ENCODE measurements at regions not wholly inside any gene's neighbourhood (a gene's known extent, or its start where the extent isn't known, plus 50 kb on each side); places are given as distances from the start of the nearest gene placed in this dataset.

- no peak for DNase-seq (ENCODE audit: low spot score)
These were observed 101.6 kb upstream of the FOXF1 start for GRCh38 chr16:86408685-86409084.

- DNase-seq (ENCODE audit: low spot score): no peak
These were observed 100.2 kb upstream of the FOXF1 start for GRCh38 chr16:86410081-86410480.

- DNase-seq (ENCODE audit: low spot score): no peak
These were observed 99.8 kb upstream of the FOXF1 start for GRCh38 chr16:86410529-86410928.

- no peak for DNase-seq (ENCODE audit: low spot score)
These were observed 98.4 kb upstream of the FOXF1 start for GRCh38 chr16:86411897-86412296.

GRCh38 chr16:86414991-86415740, 95.2 kb upstream of the FOXF1 start:
- no peak for DNase-seq (ENCODE audit: low spot score)

GRCh38 chr16:86418981-86419380, 91.3 kb upstream of the FOXF1 start:
- no peak for DNase-seq (ENCODE audit: low spot score)

GRCh38 chr16:86419518-86419917, 90.8 kb upstream of the FOXF1 start:
- DNase-seq (ENCODE audit: low spot score): no peak

GRCh38 chr16:86421995-86422394, 88.3 kb upstream of the FOXF1 start:
- DNase-seq (ENCODE audit: low spot score): no peak

- DNase-seq (ENCODE audit: low spot score): peak; percentile 47
These were observed 85.9 kb upstream of the FOXF1 start for GRCh38 chr16:86424398-86424797.

- no peak for DNase-seq (ENCODE audit: low spot score)
These were observed 85.3 kb upstream of the FOXF1 start for GRCh38 chr16:86424985-86425384.

GRCh38 chr16:86426063-86426642, 84.2 kb upstream of the FOXF1 start:
- DNase-seq (ENCODE audit: low spot score): no peak

- no peak for DNase-seq (ENCODE audit: low spot score)
These were observed 82.9 kb upstream of the FOXF1 start for GRCh38 chr16:86427433-86427851.

- peak; percentile 40 for DNase-seq (ENCODE audit: low spot score)
These were observed 81.4 kb upstream of the FOXF1 start for GRCh38 chr16:86428729-86429517.

- no peak for DNase-seq (ENCODE audit: low spot score)
These were observed 80.7 kb upstream of the FOXF1 start for GRCh38 chr16:86429663-86430062.

- no peak for DNase-seq (ENCODE audit: low spot score)
These were observed 79.5 kb upstream of the FOXF1 start for GRCh38 chr16:86430814-86431213.

GRCh38 chr16:86431540-86431939, 78.8 kb upstream of the FOXF1 start:
- no peak for DNase-seq (ENCODE audit: low spot score)

GRCh38 chr16:86432048-86432447, 78.3 kb upstream of the FOXF1 start:
- DNase-seq (ENCODE audit: low spot score): no peak

GRCh38 chr16:86432691-86433090, 77.6 kb upstream of the FOXF1 start:
- DNase-seq (ENCODE audit: low spot score): no peak

GRCh38 chr16:86436466-86437185, 73.7 kb upstream of the FOXF1 start:
- DNase-seq (ENCODE audit: low spot score): no peak

- no peak for DNase-seq (ENCODE audit: low spot score)
These were observed 73.0 kb upstream of the FOXF1 start for GRCh38 chr16:86437348-86437747.

- DNase-seq (ENCODE audit: low spot score): no peak
These were observed 67.6 kb upstream of the FOXF1 start for GRCh38 chr16:86442703-86443102.

- no peak for DNase-seq (ENCODE audit: low spot score)
These were observed 66.7 kb upstream of the FOXF1 start for GRCh38 chr16:86443508-86444147.
